GM23338 (cell line): ENCODE measurements at regions not wholly inside any gene's neighbourhood (a gene's known extent, or its start where the extent isn't known, plus 50 kb on each side); places are given as distances from the start of the nearest gene placed in this dataset.

Experiments used
- ATAC-seq: fragments of 200-7000 bp; cut with Tn5 transposase; 3 replicates; pipeline ENCODE4 v1.9.1; 2020
- DNase-seq: peaks from one replicate; pipeline ENCODE4 v3.0.0-alpha.2; 2015; ENCODE audit warnings: low spot score
- H2AFZ ChIP-seq: fragments of 200-600 bp; sonication (generic); 2 replicates; pipeline ENCODE4 v1.8.0; 2016; ENCODE audit warnings: antibody characterized with exemption, mild to moderate bottlenecking, moderate library complexity
- H3F3A ChIP-seq: fragments of 200-600 bp; sonication (generic); replicated peaks from 2 replicates; pipeline ENCODE4 v1.8.0; 2017; ENCODE audit warnings: antibody characterized with exemption, mixed run types, low read depth
- H3K27ac ChIP-seq: fragments of 200-600 bp; sonication (generic); 2 replicates; pipeline ENCODE4 v1.6.1; 2016; ENCODE audit warnings: low read depth
- H3K27me3 ChIP-seq: fragments of 200-600 bp; sonication (generic); 2 replicates; pipeline ENCODE4 v1.8.0; 2016; ENCODE audit warnings: mild to moderate bottlenecking, mixed run types, moderate library complexity; ENCODE audit not compliant: insufficient read depth
- H3K36me3 ChIP-seq: fragments of 200-600 bp; sonication (generic); 2 replicates; pipeline ENCODE4 v1.8.0; 2016; ENCODE audit warnings: mild to moderate bottlenecking; ENCODE audit not compliant: insufficient read depth
- H3K4me1 ChIP-seq: fragments of 200-600 bp; sonication (generic); 2 replicates; pipeline ENCODE4 v1.8.0; 2016; ENCODE audit warnings: mild to moderate bottlenecking, moderate library complexity; ENCODE audit not compliant: insufficient read depth
- H3K4me2 ChIP-seq: fragments of 200-600 bp; sonication (generic); 2 replicates; pipeline ENCODE4 v1.7.1; 2017; ENCODE audit warnings: mixed run types
- H3K4me3 ChIP-seq: fragments of 200-600 bp; sonication (generic); 2 replicates; pipeline ENCODE4 v1.6.1; 2016; ENCODE audit warnings: mixed run types
- H3K79me2 ChIP-seq: fragments of 200-600 bp; sonication (generic); replicated peaks from 2 replicates; pipeline ENCODE4 v1.8.0; 2017; ENCODE audit warnings: mild to moderate bottlenecking; ENCODE audit not compliant: insufficient read depth
- H3K9me2 ChIP-seq: fragments of 200-600 bp; sonication (generic); 2 replicates; pipeline ENCODE4 v1.8.0; 2017; ENCODE audit not compliant: insufficient read depth
- H4K20me1 ChIP-seq: fragments of 200-600 bp; sonication (generic); replicated peaks from 2 replicates; pipeline ENCODE4 v1.8.0; 2017; ENCODE audit warnings: mild to moderate bottlenecking; ENCODE audit not compliant: insufficient read depth
- H3K27ac Mint-ChIP-seq: 2 replicates; pipeline ENCODE4 v1.8.0; 2020; ENCODE audit warnings: inconsistent platforms, mild to moderate bottlenecking, moderate library complexity, mixed read lengths
- H3K27me3 Mint-ChIP-seq: 3 replicates; pipeline ENCODE4 v1.8.0; 2022; ENCODE audit warnings: low read depth, mild to moderate bottlenecking, moderate library complexity, mixed read lengths, inconsistent platforms; ENCODE audit not compliant: insufficient read depth, poor library complexity
- H3K36me3 Mint-ChIP-seq: 3 replicates; pipeline ENCODE4 v1.8.0; 2021; ENCODE audit warnings: low read depth, mild to moderate bottlenecking, inconsistent platforms, moderate library complexity, mixed read lengths
- H3K4me1 Mint-ChIP-seq: 3 replicates; pipeline ENCODE4 v1.8.0; 2020; ENCODE audit warnings: mild to moderate bottlenecking, inconsistent platforms, mixed read lengths
- H3K4me3 Mint-ChIP-seq: 3 replicates; pipeline ENCODE4 v1.8.0; 2021; ENCODE audit warnings: moderate library complexity, mild to moderate bottlenecking, inconsistent platforms, mixed read lengths
- H3K9me3 Mint-ChIP-seq: 3 replicates; pipeline ENCODE4 v1.8.0; 2020; ENCODE audit warnings: moderate library complexity, mild to moderate bottlenecking, inconsistent platforms, mixed read lengths
- CREB1 ChIP-seq: fragments of 250-450 bp; sonication (Bioruptor Pico); IDR thresholded peaks from 2 replicates; pipeline ENCODE4 v1.5.0; 2020; ENCODE audit warnings: low read depth, mild to moderate bottlenecking, moderate library complexity
- EZH2phosphoT487 ChIP-seq: fragments of 200-600 bp; sonication (generic); IDR thresholded peaks from one replicate; pipeline ENCODE4 v1.8.1; 2018; ENCODE audit warnings: antibody characterized with exemption; ENCODE audit not compliant: unreplicated experiment
- POLR2AphosphoS5 ChIP-seq: IDR thresholded peaks from 2 replicates; pipeline ENCODE4 v1.6.1; 2016; ENCODE audit warnings: antibody characterized with exemption, low read depth
- TF ChIP-seq, protein P1 (sequence below): fragments of 250-450 bp; sonication (Bioruptor Pico); IDR thresholded peaks from 2 replicates; pipeline ENCODE4 v1.5.0; 2020; ENCODE audit warnings: mild to moderate bottlenecking, moderate library complexity
- TF ChIP-seq, protein P2 (sequence below), 2 experiments: fragments of 200-600 bp in 1 of 2; sonication (generic) in 1 of 2; conservative IDR thresholded peaks; 2 replicates each; pipeline versions ENCODE4 v1.5.1 to v1.6.1; 2016 to 2017; ENCODE audit warnings: antibody characterized with exemption in 2 of 2, low read depth in 2 of 2, mild to moderate bottlenecking in 2 of 2, moderate library complexity in 1 of 2

DNA sequence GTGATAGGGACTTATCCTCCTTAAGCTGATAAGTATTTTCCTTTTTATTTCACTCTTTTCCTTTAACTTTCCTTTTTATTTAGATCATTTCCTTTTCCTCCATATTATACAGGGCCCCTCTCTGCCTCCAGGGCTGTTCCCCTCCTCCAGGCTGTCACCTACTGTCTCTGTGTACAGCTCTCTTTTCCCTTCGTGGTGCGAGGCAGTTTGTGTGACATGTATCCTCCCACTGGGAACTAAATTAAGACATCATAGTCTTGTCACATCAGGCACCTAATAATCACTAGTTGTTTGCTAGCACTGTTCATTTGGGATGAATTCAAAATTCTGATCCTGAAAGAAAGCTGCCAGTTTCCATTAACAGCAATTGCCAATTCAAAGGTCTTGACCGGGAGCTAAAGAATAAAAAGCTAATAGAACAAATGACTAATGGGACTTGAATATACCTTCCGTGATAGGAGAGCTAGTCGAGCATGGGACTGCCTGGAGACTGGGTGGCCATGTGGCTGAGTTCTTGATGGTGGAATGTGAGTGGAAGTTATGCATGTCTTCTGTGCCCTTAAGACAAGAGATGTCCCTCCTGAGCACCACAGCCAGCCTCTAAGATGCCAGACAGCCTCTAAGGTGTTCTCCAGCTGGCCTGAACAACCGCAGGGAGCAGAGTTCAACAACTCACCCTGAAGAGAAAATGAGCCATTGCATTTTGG, 77.7 kb upstream of the LRRC55 start:
- no peak for TF ChIP-seq EZH2phosphoT487

DNA sequence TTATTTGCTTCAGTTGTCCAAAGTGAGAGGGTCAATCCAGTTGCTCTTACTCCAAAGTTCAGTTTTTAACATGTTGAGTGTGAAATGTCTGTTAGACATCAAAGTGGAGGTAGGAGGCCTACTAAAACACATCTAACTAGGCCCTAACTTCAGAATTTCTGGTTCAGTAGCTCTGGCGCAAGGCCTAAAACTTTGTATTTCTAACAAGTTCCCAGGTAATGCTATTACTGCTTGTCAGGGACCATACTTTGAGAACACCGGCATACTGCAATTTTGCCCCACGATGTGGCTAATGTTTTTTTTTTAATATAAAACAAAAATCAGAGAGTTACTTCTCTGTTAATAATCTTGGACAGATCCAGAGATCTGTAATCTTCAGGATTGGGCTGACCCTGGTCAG, 72.4 kb upstream of the LRRC55 start:
- Histone ChIP-seq H3K27me3 (no peaks in the 10 kb centered on the region), H3K27ac (no peak overlapping the region), H2AFZ (no peak overlapping the region), H3K4me1 (no peaks in the 10 kb centered on the region), H3F3A (no peaks in the 10 kb centered on the region), H3K36me3 (no peaks in the 10 kb centered on the region), H3K4me2 (no peak overlapping the region), H3K4me3 (no peak overlapping the region), H4K20me1 (no peaks in the 10 kb centered on the region), H3K79me2 (no peaks in the 10 kb centered on the region), H3K9me2 (no peaks in the 10 kb centered on the region; the same call in 1 of the 2 replicates)
- Mint-ChIP-seq H3K27ac (no peak overlapping the region), H3K4me3 (no peak overlapping the region), H3K4me1 (no peaks in the 10 kb centered on the region), H3K36me3 (no peaks in the 10 kb centered on the region), H3K27me3 (no peaks in the 10 kb centered on the region), H3K9me3 (peaks cover 3% of the 10 kb centered on the region; the same call in 2 of the 3 replicates)
- ATAC-seq = no peak
- no peak for TF ChIP-seq CREB1 (CRISPR knock-in tag)
- TF ChIP-seq POLR2AphosphoS5 = no peak
- TF ChIP-seq, protein P1, sequence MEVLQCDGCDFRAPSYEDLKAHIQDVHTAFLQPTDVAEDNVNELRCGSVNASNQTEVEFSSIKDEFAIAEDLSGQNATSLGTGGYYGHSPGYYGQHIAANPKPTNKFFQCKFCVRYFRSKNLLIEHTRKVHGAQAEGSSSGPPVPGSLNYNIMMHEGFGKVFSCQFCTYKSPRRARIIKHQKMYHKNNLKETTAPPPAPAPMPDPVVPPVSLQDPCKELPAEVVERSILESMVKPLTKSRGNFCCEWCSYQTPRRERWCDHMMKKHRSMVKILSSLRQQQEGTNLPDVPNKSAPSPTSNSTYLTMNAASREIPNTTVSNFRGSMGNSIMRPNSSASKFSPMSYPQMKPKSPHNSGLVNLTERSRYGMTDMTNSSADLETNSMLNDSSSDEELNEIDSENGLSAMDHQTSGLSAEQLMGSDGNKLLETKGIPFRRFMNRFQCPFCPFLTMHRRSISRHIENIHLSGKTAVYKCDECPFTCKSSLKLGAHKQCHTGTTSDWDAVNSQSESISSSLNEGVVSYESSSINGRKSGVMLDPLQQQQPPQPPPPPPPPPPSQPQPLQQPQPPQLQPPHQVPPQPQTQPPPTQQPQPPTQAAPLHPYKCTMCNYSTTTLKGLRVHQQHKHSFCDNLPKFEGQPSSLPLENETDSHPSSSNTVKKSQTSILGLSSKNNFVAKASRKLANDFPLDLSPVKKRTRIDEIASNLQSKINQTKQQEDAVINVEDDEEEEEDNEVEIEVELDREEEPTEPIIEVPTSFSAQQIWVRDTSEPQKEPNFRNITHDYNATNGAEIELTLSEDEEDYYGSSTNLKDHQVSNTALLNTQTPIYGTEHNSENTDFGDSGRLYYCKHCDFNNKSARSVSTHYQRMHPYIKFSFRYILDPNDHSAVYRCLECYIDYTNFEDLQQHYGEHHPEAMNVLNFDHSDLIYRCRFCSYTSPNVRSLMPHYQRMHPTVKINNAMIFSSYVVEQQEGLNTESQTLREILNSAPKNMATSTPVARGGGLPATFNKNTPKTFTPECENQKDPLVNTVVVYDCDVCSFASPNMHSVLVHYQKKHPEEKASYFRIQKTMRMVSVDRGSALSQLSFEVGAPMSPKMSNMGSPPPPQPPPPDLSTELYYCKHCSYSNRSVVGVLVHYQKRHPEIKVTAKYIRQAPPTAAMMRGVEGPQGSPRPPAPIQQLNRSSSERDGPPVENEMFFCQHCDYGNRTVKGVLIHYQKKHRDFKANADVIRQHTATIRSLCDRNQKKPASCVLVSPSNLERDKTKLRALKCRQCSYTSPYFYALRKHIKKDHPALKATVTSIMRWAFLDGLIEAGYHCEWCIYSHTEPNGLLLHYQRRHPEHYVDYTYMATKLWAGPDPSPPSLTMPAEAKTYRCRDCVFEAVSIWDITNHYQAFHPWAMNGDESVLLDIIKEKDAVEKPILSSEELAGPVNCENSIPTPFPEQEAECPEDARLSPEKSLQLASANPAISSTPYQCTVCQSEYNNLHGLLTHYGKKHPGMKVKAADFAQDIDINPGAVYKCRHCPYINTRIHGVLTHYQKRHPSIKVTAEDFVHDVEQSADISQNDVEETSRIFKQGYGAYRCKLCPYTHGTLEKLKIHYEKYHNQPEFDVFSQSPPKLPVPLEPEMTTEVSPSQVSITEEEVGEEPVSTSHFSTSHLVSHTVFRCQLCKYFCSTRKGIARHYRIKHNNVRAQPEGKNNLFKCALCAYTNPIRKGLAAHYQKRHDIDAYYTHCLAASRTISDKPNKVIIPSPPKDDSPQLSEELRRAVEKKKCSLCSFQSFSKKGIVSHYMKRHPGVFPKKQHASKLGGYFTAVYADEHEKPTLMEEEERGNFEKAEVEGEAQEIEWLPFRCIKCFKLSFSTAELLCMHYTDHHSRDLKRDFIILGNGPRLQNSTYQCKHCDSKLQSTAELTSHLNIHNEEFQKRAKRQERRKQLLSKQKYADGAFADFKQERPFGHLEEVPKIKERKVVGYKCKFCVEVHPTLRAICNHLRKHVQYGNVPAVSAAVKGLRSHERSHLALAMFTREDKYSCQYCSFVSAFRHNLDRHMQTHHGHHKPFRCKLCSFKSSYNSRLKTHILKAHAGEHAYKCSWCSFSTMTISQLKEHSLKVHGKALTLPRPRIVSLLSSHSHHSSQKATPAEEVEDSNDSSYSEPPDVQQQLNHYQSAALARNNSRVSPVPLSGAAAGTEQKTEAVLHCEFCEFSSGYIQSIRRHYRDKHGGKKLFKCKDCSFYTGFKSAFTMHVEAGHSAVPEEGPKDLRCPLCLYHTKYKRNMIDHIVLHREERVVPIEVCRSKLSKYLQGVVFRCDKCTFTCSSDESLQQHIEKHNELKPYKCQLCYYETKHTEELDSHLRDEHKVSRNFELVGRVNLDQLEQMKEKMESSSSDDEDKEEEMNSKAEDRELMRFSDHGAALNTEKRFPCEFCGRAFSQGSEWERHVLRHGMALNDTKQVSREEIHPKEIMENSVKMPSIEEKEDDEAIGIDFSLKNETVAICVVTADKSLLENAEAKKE = no peak
- TF ChIP-seq, protein P2, sequence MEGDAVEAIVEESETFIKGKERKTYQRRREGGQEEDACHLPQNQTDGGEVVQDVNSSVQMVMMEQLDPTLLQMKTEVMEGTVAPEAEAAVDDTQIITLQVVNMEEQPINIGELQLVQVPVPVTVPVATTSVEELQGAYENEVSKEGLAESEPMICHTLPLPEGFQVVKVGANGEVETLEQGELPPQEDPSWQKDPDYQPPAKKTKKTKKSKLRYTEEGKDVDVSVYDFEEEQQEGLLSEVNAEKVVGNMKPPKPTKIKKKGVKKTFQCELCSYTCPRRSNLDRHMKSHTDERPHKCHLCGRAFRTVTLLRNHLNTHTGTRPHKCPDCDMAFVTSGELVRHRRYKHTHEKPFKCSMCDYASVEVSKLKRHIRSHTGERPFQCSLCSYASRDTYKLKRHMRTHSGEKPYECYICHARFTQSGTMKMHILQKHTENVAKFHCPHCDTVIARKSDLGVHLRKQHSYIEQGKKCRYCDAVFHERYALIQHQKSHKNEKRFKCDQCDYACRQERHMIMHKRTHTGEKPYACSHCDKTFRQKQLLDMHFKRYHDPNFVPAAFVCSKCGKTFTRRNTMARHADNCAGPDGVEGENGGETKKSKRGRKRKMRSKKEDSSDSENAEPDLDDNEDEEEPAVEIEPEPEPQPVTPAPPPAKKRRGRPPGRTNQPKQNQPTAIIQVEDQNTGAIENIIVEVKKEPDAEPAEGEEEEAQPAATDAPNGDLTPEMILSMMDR (conservative IDR thresholded peaks at IDR 0.05; ENCODE audit: low read depth in 2 of 2) = no peak
- no peak for DNase-seq

More for the DNA sequence above, 77.7 kb upstream of the LRRC55 start:
- H3K27ac Mint-ChIP-seq = no peak overlapping the region
- Histone ChIP-seq H3K4me3 (no peak overlapping the region), H3K9me2 (no peaks in the 10 kb centered on the region; the same call in 1 of the 2 replicates), H3K4me1 (peaks cover 5% of the 10 kb centered on the region; the same call in 1 of the 2 replicates), H2AFZ (0 out of 2 replicates have a peak overlapping the region, but pooled peaks have one; percentile 4), H3K79me2 (no peaks in the 10 kb centered on the region), H3K27ac (no peak overlapping the region), H3K36me3 (no peaks in the 10 kb centered on the region), H4K20me1 (no peaks in the 10 kb centered on the region), H3F3A (no peaks in the 10 kb centered on the region), H3K27me3 (no peaks in the 10 kb centered on the region), H3K4me2 (no peak overlapping the region)
- H3K4me1 Mint-ChIP-seq = peaks cover 3% of the 10 kb centered on the region; the same call in 2 of the 3 replicates
- H3K4me3 Mint-ChIP-seq = no peak overlapping the region
- no peaks in the 10 kb centered on the region; the same call in 2 of the 3 replicates for H3K36me3 Mint-ChIP-seq
- H3K27me3 Mint-ChIP-seq = peaks cover 2% of the 10 kb centered on the region
- no peak for DNase-seq
- peaks cover 3% of the 10 kb centered on the region; the same call in 2 of the 3 replicates for H3K9me3 Mint-ChIP-seq
- ATAC-seq = no peak
